ENCODE measurements at regions not wholly inside any gene's neighbourhood (a gene's known extent, or its start where the extent isn't known, plus 50 kb on each side); places are given as distances from the start of the nearest gene placed in this dataset.
"Not testable (repeated sequence)": the region's sequence is repeated elsewhere in the genome, so short reads cannot be mapped to it uniquely, and the experiment has no call there.

DNA sequence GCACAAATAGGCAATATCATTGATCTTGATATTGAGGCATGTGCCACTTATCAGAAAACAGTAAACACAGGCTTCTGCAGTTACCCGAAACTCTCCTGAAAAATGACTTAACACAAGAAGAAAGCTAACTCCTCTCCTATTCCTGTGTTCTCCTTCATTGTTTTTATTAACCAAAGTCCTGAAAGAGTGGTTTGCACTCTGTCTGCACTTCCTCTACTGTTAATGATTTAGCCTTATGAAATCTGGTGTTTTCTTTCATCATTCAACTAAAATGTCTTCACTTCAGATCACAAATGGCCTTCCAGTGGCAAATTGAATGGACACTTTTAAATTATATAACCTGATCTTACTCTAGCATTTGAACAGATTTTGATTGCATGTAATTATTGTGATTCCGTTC lies 630.6 kb upstream of the PHF14 start:
- no peak for DNase-seq

DNA sequence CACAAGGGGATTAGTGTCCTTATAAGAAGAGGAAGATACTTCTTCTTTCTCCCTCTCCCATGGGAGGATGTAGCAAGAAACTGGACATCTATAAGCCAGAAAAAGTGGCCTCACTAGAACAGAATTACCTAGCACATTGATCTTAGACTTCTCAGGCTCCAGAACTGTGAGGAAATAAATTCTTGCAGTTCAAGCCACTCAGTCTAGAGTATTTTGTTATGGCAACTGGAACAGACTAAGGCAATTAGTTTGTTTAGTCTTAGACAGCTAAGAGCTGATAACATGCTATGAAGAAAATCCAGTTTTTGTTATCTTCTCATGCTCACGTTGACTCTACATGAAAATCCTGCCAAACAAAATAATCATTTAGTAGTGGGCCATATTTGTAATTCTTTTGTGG lies 627.6 kb upstream of the PHF14 start:
- DNase-seq, result no peak

DNA sequence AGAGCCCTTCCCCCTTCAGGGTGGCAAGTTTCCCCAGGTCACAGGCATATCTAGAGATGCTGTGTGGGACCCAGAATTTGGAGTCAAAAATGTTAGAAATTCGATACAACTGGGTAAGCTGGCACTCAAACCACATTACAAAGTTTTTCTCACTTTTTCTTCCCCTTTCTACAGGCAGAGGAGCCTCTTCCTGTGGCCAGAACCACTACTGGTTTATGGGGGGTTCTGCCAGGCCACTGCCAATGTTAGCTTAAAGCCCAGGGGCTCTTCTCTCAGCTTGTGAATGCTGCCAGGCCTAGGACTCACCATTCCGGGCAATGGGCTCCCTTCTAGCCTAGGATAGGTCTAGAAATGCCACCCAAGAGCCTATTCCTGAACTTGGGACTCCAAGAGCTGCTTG lies 617.9 kb upstream of the PHF14 start:
- DNase-seq, result no peak

- DNase-seq, result no peak
Observed at GRCh38 chr7:10360050-10360449, 613.6 kb upstream of the PHF14 start.

DNA sequence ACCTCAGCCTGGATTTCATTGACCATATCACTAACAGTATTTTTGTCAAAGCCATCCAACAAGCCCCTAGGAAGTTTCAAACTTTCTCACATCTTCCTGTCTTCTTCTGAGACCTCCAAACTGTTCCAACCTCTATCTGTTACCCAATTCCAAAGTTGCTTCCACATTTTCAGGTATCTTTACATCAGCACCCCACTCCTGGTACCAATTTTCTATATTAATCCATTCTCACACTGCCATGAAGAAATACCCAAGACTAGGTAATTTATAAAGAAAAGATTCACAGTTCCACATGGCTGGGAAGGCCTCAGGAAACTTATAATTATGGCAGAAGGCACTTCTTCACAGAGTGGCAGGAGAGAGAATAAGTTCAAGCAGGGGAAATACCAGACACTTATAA lies 571.9 kb upstream of the PHF14 start:
- no peak for DNase-seq

DNA sequence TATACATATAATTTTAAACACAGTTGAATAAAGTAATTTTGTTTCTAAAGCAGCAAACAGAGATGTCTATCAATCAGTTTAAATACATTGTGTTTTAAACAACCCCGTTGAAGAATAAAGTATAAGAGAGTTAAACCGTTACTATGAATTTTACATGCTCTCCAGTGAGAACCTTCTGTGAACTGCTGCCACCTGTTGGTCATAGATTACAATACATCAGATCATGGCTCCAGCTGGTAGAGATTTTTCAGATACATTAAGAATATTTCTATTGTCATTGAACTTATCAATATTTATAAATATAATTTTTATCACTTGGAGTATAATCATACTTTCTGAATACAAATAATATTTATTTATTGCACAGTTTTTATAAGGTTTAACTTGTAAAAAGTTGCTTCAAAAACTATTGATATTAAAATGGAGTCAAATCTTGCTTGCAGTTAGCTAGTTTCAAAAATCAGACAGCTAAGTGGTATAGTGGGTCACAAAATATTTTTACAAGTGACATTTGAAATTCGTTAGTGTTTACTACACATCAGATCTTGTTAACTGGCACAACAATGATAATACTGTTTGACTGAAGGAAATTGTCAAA lies 561.2 kb upstream of the PHF14 start:
- DNase-seq, result peak; percentile 42

- DNase-seq, result no peak
Observed at GRCh38 chr7:10418985-10419384, 554.7 kb upstream of the PHF14 start.

- DNase-seq, result no peak
Observed at GRCh38 chr7:10429031-10429430, 544.6 kb upstream of the PHF14 start.

DNA sequence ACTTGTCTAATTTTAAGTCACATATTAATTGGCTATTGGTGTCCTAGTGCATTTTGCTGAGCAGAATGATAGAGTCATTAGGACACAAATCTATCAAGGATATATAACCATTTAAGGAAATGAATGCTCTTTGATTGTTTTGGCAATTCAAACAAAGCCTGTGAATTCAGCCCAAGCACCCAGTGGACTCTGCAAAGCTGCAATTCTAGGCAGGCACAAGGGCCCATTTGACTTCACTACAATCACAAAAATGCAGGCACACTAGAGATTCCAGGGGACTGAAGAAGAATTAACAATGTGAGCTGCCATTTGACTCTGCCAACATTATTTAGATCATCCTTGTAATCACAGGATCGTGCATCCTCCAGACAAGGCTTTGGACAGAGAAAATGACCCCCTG lies 544.2 kb upstream of the PHF14 start:
- no peak for DNase-seq

GRCh38 chr7:10436302-10436701 lies 537.4 kb upstream of the PHF14 start:
- DNase-seq, result no peak

- no peak for DNase-seq
Observed at GRCh38 chr7:10439027-10439426, 534.6 kb upstream of the PHF14 start.

DNA sequence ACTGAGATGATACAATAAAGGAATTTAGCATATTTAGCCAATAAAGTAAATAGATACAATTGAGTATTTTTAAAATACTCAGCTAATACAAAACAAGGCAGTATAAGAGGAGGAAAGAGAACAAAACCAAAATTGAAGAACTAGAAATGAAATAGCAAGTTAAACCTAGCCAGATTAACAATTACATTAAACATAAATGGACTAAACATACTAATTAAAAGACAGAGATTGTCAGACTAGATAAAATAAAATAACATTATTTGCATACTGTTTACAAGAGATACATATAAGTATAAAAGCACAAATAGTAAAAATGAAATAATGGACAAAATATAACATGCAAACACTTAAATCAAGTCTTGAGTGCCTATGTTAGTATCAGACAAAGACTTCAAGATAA lies 517.7 kb upstream of the PHF14 start:
- DNase-seq, result no peak

DNA sequence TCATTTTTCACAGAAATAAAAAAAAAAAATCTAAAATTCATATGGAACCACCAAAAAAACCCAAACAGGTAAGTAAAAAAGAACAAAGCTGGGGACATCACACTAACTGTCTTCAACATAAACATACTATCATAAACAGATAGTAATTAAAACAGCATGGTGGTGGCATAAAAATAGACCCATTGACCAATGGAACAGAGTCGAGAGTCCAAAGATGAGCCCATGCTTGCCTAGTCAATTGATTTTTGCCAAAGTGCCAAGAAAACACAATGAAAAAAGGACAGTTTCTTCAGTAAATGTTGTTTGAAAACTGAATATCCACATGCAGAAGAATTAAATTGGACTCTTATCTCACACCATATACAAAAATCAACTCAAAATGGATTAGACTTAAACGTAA lies 513.2 kb upstream of the PHF14 start:
- no peak for DNase-seq

GRCh38 chr7:10463701-10464100 lies 510.0 kb upstream of the PHF14 start:
- no peak for DNase-seq

GRCh38 chr7:10465536-10465935 lies 508.1 kb upstream of the PHF14 start:
- not testable (repeated sequence) for DNase-seq

- DNase-seq, result no peak
Observed at GRCh38 chr7:10468908-10469307, 504.8 kb upstream of the PHF14 start.

DNA sequence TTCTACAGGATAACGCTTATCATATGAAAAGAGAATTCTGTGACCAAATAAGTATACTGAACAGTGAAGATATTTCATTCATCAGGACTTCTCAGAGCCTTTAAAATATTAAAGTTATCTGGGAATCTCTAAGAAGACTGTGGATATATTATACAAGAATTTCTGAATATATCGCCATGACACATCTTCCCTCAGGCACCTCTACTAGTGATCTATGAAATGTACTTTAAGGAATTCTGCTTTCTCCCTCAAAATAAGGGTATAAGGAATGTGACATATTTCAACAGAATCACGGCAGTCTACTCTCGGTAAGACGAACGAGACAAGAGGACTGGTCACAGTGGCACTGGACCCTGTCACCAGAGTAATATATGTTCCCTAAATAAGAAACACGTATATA lies 504.2 kb upstream of the PHF14 start:
- no peak for DNase-seq

GRCh38 chr7:10471280-10472058 lies 502.2 kb upstream of the PHF14 start:
- DNase-seq, result no peak

DNA sequence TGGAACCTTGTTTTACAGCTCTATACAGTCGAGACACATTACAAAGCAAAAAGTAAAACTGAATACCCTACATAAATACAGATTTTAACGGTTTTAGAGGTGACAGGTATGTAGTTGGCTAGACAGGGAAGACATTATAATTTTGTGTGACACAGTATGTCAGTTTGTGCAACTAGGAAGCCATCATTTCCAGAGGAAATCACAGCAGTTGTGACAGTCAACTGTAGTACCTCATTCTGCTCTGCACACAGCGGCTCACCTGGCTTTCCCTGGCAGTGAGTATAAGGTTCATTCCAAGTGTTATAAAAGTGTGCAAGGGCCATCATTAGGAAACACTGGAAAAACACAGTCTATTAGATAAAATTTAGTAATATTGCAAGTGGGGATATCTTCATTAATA lies 501.6 kb upstream of the PHF14 start:
- no peak for DNase-seq

DNA sequence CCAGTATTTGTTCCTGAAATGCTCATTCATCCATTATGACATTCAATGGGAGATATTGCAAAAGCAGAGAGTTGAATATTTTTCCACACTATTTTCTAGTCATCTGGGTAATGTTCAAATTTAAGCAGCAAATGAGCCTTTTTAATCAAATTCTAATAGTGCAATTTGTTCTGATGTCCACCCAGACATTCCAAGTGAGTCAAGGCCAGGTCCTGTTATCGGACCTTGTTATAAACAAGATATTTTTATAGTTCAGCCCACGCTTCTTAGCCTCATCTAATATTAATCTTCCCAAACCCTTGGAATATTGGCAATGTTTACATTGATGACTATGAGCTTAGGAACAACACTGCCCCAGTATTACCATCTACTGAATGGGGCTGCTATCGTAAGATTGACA lies 500.1 kb upstream of the PHF14 start:
- no peak for DNase-seq

DNA sequence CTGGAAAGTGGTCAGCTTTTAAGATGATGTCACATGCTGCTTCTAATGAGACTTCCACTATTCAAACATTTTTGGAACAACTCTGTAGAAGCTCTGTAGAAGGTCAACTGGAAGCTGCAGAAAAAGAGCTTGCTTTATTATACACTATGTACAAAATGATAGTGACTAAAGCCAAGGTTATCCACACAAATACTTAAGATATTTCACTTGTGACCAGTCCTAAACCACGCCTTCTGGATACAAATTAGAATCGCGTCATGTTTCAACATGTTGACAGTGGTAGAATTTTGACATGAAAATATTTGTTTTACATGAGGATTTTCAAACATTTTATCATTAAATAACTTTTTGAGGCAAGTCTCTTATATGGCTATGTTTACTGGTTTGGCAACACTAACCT lies 499.6 kb upstream of the PHF14 start:
- DNase-seq, result no peak

- DNase-seq, result no peak
Observed at GRCh38 chr7:10475940-10476641, 497.6 kb upstream of the PHF14 start.

DNA sequence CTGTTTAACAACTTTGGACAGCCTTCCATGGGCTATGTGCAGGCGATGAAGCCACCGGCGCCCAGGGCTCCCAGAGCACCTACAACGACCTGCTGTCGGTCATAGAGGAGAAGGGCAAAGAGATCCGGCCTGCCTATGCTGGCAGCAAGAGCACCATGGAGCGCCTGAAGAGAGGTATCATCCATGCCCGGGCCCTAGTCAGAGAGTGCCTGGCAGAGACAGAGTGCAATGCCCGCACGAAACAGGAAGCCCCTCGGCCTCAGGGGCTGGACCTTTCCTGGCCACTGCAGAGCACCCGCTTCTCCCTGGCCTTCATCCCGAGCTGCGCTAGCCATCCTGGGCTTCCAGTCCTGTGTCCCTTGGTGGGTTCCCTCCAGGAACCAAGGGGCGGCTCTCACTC lies 497.0 kb upstream of the PHF14 start:
- DNase-seq, result no peak

- DNase-seq, result no peak
Observed at GRCh38 chr7:10483671-10484070, 490.0 kb upstream of the PHF14 start.

Data from activated CD4-positive, alpha-beta T cell treated with anti-CD3 and anti-CD28 coated beads, Interleukin-2, amount 50 U/mL, for 16 hours (primary cell).